ENCODE measurements at regions not wholly inside any gene's neighbourhood (a gene's known extent, or its start where the extent isn't known, plus 50 kb on each side); places are given as distances from the start of the nearest gene placed in this dataset.

DNA sequence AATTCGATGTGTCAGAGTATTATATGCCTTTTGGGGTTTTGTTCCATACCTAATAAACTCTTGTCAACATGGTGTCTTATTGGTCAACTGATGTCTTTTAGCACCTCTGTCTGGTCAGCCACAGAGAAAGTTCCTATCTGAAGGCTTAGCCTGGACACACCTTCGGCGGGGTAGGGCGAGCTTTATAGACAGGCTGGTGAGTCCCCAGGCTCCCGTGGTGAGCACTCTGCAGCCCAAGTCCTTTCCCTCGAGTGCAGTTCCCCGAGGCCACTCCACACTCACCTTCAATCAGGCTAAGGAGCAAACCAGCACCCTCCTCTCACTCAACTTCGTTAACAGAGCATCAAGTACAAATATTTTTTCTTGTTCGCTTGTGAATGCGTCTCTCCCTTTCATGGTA lies 133.9 kb downstream of the ATG4C start:
- TF ChIP-seq, protein P1, sequence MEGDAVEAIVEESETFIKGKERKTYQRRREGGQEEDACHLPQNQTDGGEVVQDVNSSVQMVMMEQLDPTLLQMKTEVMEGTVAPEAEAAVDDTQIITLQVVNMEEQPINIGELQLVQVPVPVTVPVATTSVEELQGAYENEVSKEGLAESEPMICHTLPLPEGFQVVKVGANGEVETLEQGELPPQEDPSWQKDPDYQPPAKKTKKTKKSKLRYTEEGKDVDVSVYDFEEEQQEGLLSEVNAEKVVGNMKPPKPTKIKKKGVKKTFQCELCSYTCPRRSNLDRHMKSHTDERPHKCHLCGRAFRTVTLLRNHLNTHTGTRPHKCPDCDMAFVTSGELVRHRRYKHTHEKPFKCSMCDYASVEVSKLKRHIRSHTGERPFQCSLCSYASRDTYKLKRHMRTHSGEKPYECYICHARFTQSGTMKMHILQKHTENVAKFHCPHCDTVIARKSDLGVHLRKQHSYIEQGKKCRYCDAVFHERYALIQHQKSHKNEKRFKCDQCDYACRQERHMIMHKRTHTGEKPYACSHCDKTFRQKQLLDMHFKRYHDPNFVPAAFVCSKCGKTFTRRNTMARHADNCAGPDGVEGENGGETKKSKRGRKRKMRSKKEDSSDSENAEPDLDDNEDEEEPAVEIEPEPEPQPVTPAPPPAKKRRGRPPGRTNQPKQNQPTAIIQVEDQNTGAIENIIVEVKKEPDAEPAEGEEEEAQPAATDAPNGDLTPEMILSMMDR (IDR thresholded peaks at IDR 0.05): no peak
- TF ChIP-seq EZH2 (IDR thresholded peaks at IDR 0.05; ENCODE audit: borderline replicate concordance, insufficient read depth, low read depth, low read length, poor library complexity, severe bottlenecking): no peak

Data from B cell (primary cell).